ENCODE measurements at regions not wholly inside any gene's neighbourhood (a gene's known extent, or its start where the extent isn't known, plus 50 kb on each side); places are given as distances from the start of the nearest gene placed in this dataset.

GRCh38 chr5:176733406-176734262, 76.7 kb upstream of the UNC5A start:
- no peak for DNase-seq (ENCODE audit: low spot score)

GRCh38 chr5:176734756-176735342, 75.5 kb upstream of the UNC5A start:
- DNase-seq (ENCODE audit: low spot score): no peak

GRCh38 chr5:176735383-176736265, 74.7 kb upstream of the UNC5A start:
- no peak for DNase-seq (ENCODE audit: low spot score)

GRCh38 chr5:176736301-176736930, 73.9 kb upstream of the UNC5A start:
- DNase-seq (ENCODE audit: low spot score): no peak

GRCh38 chr5:176736931-176737745, 73.2 kb upstream of the UNC5A start:
- DNase-seq (ENCODE audit: low spot score): no peak

- no peak for DNase-seq (ENCODE audit: low spot score)
Observed at GRCh38 chr5:176737746-176738636, 72.4 kb upstream of the UNC5A start.

GRCh38 chr5:176738637-176739250, 71.6 kb upstream of the UNC5A start:
- DNase-seq (ENCODE audit: low spot score): no peak

- no peak for DNase-seq (ENCODE audit: low spot score)
Observed at GRCh38 chr5:176739461-176740051, 70.8 kb upstream of the UNC5A start.

GRCh38 chr5:176740131-176740701, 70.1 kb upstream of the UNC5A start:
- DNase-seq (ENCODE audit: low spot score): no peak

GRCh38 chr5:176740702-176741496, 69.5 kb upstream of the UNC5A start:
- no peak for DNase-seq (ENCODE audit: low spot score)

- no peak for DNase-seq (ENCODE audit: low spot score)
Observed at GRCh38 chr5:176741561-176742211, 68.7 kb upstream of the UNC5A start.

- no peak for DNase-seq (ENCODE audit: low spot score)
Observed at GRCh38 chr5:176742246-176743105, 67.9 kb upstream of the UNC5A start.

- no peak for DNase-seq (ENCODE audit: low spot score)
Observed at GRCh38 chr5:176743136-176743861, 67.1 kb upstream of the UNC5A start.

GRCh38 chr5:176743868-176744583, 66.3 kb upstream of the UNC5A start:
- no peak for DNase-seq (ENCODE audit: low spot score)

- no peak for DNase-seq (ENCODE audit: low spot score)
Observed at GRCh38 chr5:176744584-176744965, 65.8 kb upstream of the UNC5A start.

Measured in COLO829 (cell line).